Inflammatory macrophage treated with lipopolysaccharide for 1 hour (primary cell): ENCODE measurements at regions not wholly inside any gene's neighbourhood (a gene's known extent, or its start where the extent isn't known, plus 50 kb on each side); places are given as distances from the start of the nearest gene placed in this dataset.
"Not testable (repeated sequence)": the region's sequence is repeated elsewhere in the genome, so short reads cannot be mapped to it uniquely, and the experiment has no call there.

Experiments
- DNase-seq, 2 donors: peaks; one replicate each; pipeline ENCODE4 v3.0.0-alpha.2; 2020 to 2022

GRCh38 chr17:83192161-83192788, 112.9 kb downstream of the METRNL start:
- DNase-seq, result no peak

DNA sequence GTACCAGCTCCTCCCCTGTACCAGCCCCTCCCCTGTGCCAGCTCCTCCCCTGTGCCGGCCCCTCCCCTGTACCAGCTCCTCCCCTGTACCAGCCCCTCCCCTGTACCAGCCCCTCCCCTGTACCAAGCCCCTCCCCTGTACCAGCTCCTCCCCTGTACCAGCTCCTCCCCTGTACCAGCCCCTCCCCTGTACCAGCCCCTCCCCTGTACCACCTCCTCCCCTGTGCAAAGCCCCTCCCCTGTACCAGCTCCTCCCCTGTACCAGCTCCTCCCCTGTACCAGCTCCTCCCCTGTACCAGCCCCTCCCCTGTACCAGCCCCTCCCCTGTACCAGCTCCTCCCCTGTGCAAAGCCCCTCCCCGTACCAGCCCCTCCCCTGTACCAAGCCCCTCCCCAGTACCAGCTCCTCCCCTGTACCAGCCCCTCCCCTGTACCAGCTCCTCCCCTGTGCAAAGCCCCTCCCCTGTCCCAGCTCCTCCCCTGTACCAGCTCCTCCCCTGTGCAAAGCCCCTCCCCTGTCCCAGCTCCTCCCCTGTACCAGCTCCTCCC, 113.5 kb downstream of the METRNL start:
- not testable (repeated sequence) for DNase-seq

DNA sequence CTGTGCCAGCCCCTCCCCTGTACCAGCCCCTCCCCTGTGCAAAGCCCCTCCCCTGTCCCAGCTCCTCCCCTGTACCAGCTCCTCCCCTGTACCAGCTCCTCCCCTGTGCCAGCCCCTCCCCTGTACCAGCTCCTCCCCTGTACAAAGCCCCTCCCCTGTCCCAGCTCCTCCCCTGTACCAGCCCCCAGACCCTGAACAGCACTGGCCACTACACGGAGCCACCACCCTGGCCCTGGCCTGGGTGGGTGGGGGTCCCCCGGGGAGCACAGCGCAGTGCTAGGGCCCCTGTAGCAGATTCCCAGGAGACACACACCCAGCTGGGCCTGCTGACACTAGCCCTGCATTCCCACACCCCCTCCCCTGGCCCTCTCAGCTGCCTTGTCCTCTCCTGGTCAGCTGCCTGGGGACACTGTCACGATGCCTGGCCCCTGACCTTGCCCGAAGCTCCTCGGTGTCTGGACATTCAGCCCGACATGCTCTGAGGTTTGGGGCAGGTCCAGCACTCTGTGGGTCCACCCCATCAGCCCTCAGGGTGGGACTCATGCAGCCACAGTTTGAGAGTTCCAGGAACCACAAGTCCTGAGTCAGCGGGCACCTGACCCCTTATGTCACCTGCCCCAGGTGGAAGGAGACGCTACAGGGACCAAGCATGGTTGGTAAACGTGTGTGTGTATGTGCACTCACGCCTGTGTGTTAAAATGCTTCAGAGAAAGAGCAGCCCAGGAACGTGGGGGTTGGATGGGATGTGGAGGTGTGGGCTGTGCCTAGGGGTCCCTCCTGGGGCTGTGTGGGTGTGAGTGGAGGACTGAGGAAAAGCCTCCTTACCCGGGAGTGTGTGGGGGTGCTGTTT, 114.2 kb downstream of the METRNL start:
- DNase-seq, result no peak

DNA sequence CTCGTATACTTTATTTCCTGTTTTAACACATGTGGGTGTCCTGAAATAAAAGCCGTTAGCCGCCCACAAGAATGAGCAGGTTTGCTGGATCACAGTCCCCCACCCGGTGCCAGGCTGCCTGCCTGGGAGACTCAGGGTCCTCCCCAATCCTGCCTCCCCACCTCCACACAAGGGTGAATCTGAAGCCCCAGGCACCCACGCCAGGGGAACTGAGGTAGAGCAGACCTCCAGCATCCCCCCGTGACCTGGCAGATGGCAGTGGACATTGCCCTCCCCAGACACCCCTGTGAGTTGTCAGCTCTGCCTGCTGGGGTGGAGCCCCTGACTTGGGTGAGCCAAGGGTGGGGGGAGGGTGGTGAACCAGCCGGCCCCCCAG, 114.8 kb downstream of the METRNL start:
- no peak for DNase-seq

DNA sequence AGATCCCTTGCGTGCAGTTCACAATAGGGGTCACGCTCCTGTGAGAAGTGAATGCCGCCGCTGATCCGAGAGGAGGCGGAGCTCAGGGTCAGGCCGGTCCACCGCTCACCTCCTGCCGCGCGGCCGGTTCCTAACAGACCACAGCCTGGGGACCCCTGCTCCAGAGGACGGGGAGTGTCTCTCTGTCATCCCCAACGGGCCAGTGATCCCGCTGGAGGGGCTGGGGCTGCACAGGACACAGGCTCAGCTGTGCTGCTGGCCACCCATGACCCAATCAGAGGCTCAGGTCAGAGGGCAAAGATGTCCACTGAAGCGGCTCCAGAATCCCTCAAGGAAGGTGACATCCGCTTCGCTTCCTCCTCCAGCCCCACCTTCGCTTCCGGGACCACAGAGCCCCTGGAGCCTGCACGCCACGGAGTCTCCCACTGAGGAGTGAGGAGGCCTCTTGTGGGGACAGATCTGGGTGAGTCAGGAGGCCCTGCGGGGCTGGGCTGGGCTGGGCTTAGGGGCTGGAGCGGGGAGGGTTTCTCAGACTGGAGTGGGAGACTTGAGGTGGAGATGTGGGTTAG, 115.4 kb downstream of the METRNL start:
- DNase-seq, result no peak

DNA sequence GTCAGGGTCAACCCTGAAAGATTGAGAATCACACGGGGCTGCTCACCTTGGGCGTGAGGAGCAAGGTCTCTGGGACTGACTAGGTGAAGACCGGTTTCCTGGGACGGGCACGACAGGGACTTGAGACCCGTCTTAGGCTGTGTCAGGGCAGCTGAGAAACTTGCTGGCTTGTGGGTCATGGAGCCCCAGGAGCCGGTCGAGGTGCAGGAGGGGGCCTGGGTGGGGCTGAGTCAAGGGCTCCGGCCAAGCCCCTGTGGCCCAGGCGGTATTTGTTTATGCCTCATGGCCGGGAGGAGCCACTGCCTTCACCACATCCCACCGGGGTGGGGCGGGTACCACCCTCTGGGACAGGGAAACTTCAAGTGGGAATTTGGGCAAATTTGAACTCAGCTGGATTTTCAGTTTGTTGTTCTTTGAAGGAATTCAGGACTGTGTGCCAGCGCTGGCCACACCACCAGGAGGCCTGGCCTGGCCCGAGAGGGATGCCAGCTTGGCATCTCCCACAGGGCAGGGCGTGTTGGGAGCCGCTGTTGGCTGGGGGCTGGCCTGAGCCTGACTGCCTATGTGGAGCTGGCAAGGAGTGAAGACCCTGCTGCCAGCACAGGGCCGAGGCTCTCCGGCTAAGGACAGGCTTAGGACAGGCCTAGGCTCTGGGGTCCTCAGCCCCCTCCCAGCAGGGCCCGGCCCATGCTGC, 116.1 kb downstream of the METRNL start:
- no peak for DNase-seq

DNA sequence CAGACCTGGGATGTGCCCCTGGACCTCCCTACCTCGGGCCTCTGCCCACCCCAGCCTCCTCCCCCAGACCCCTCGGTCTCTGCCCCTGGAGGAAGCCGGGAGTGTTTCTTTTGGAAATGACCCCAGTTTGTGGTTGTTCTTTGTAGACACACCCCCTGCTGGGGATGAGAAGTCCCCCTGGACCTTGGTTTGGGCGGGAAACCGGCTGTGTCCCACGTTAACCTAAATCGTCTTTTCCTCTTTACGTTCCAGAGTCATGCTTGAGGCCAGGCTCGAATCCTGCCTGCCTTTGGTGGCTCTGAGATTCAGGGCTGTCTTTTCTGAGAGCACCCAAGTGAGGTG, 116.6 kb downstream of the METRNL start:
- no peak for DNase-seq

DNA sequence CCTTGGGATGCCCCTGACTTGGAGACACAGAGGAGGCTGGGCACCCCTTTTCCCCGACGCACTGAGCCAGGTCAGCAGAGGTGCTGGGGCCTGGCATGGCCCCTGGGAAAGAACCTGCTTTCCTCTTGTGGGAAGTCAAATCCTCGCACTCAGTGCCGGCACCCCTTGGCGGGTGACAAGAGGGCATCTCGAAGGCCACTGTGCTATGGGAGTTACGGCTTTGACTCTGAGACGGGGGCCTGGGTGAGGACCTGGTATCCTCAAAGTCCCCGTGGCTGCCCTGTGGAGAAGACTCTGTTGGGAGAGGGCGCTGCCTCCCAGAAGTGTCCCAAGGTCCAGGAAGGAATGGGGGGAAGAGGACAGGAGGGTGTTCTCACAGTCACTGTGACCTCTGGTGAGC, 117.0 kb downstream of the METRNL start:
- no peak for DNase-seq

- DNase-seq, result no peak
Observed at GRCh38 chr17:83196973-83197880, 117.8 kb downstream of the METRNL start.

DNA sequence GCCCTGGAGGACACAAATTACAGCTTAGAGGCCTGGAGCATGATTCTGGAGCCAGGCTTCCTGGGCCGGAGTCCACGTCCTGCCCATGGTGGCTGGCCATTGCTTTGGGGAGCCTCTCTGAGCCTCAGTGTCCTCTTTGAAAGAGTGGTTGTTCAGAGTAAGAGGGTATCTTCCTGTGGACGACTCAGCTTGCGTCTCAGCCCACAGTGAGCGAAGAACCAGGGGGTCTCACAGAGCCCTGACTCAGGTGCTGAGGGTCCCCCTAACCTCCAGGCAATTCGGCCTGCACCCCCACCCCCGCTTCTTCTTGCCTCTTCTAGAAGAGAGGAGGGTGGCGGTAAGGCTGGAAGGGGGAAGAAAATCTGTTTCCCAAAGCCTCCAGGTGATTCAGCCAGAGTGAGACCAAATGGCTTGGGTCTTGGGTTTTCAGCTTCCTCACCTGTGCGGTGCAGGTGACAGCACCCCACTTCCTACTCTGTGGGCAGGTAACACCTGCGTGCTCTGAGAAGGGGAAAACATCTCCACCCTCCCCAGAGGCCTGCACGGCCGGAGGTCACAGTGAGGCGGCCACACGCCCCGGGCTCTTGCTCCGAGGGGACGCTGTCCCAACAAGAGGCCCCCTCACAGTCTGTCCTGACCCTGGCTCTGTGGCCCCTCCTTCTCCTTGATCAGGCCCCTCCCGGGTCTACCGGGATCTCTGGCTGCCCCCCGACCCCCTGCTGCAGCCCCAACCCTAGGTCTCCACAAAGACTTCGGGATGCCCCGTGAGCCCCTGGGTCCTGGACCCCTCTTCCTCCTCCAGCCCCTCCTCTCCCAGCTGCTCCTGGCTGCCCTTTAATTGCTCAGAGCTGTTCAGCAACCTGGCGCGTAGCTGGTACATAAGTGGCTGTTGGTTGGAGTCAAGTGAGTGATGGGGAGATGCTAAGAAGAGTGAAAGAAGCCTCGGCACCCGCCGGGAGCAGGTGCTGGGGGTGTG, 119.2 kb downstream of the METRNL start:
- DNase-seq, result no peak

GRCh38 chr17:83199500-83200201, 120.2 kb downstream of the METRNL start:
- DNase-seq, result peak; percentile 86 to 92

DNA sequence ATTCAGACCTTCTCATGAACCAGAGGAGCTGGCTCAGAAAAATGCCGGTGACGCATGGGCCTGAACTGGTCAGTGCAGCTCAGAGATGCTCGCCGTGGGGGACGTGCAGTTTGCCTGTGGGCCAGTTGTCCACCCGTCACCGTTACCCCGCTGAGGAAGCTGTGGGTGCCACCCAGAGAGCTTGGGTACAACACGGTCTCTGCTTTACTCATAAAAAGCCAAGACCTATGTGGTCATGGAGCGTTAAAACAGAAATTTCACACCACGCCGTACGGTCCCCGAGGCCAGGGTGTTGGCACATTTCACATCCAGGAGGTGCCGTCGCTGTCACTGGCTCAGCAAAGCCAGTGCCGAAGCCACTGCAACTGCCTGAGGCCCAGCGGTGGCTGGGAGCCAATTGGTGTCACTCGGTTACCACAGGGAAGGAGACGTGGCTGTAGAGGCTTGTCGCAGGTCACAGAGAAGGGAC, 120.9 kb downstream of the METRNL start:
- peak; percentile 87 for DNase-seq

DNA sequence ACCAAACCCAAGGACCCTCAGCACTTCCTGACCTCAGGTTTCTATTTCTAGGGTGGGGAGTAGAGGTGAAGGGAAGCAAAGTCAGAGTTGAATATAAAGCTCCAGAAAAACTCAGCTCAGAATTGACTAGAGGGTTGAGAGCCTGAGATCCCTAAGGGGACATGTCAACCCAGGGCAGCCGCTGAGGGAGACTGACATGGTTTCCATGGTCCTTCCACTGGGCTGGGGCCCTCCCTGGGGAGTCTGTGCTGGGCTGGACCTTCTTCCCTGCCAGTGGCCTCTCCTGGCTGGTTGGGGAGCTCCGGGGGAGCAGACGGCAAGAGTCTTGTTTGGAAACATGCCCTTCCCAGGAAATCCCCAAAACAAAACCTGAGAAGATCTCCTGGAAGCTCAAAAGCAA, 121.3 kb downstream of the METRNL start:
- DNase-seq, result peak in 1 of 2 donors; percentile 32

GRCh38 chr17:83201206-83202001, 122.0 kb downstream of the METRNL start:
- no peak for DNase-seq

GRCh38 chr17:83202002-83203000, 122.9 kb downstream of the METRNL start:
- no peak for DNase-seq

GRCh38 chr17:83203073-83203471, 123.7 kb downstream of the METRNL start:
- peak; percentile 95 to 96 for DNase-seq

DNA sequence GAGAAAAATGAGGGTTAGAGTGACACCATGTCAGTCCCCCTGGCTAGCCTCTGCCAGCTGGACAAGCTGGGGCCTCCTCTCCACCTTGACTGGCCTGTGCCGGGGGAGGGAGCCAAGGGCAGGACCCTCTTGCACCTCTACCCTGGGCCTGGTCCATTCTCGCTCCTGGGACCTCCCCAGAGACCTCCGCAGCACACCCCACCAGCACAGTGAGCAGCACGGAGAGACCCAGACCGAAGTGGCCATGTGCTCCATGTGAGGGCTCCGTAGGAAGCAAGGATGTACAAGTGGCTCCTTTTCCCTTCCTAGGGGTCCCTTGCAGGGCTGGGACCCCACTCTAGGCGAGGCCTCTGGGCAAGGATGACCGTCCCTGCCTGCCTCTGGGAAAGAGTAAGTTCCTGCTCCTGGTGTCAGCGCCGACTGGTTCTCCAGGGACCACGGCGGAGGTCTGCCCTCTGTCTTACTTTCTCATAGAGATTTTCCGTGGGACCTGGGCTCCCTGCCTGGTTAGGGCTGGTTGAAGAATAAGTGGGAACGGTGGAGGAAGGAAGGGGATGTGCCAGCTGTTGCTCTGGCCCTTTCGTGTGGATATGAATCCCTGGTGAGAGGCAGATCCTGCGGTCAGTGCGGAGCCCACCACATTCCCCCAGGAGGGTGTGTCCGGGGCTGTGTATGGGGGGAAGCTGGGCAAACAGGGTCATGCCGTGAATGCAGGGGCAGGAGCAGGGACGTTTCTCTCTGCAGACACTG, 124.2 kb downstream of the METRNL start:
- DNase-seq, result no peak
